IMR-90 (cell line): ENCODE measurements at regions not wholly inside any gene's neighbourhood (a gene's known extent, or its start where the extent isn't known, plus 50 kb on each side); places are given as distances from the start of the nearest gene placed in this dataset.

Experiments used
- MAZ ChIP-seq: IDR thresholded peaks from 2 replicates; pipeline ENCODE4 v1.6.1; 2012; ENCODE audit warnings: low read depth, mild to moderate bottlenecking, low read length, improper control_type of control experiment, moderate library complexity, borderline replicate concordance
- RAD21 ChIP-seq: IDR thresholded peaks from 2 replicates; pipeline ENCODE4 v1.6.1; 2012; ENCODE audit warnings: low read length, improper control_type of control experiment

GRCh38 chr13:70732611-70733010 is 624.4 kb upstream of the KLHL1 start:
- no peak for TF ChIP-seq RAD21
- TF ChIP-seq MAZ: no peak
